VCaP (cell line): ENCODE measurements at regions not wholly inside any gene's neighbourhood (a gene's known extent, or its start where the extent isn't known, plus 50 kb on each side); places are given as distances from the start of the nearest gene placed in this dataset.
"Not testable (repeated sequence)": the region's sequence is repeated elsewhere in the genome, so short reads cannot be mapped to it uniquely, and the experiment has no call there.

Experiments used
- H3K27ac ChIP-seq: fragments of 450-650 bp; 2 replicates; pipeline ENCODE4 v1.5.1; 2017
- CTCF ChIP-seq: fragments of 450-650 bp; conservative IDR thresholded peaks from 2 replicates; pipeline ENCODE4 v1.5.1; 2017; ENCODE audit warnings: mild to moderate bottlenecking, moderate library complexity

GRCh38 chr3:59240666-59241255 is 190.9 kb upstream of the CFAP20DC start:
- H3K27ac ChIP-seq, result no peak overlapping the region
- no peak for TF ChIP-seq CTCF

GRCh38 chr3:59237121-59237520 is 187.3 kb upstream of the CFAP20DC start:
- no peak overlapping the region for H3K27ac ChIP-seq
- no peak for TF ChIP-seq CTCF

GRCh38 chr3:59235634-59236012 is 185.8 kb upstream of the CFAP20DC start:
- no peak overlapping the region for H3K27ac ChIP-seq
- TF ChIP-seq CTCF, result no peak

- no peak overlapping the region for H3K27ac ChIP-seq
- TF ChIP-seq CTCF, result no peak
These were observed 185.2 kb upstream of the CFAP20DC start for GRCh38 chr3:59234884-59235633.

GRCh38 chr3:59230379-59230778 is 180.6 kb upstream of the CFAP20DC start:
- H3K27ac ChIP-seq, result not testable (repeated sequence)

GRCh38 chr3:59213860-59214259 is 164.0 kb upstream of the CFAP20DC start:
- no peak overlapping the region for H3K27ac ChIP-seq
- no peak for TF ChIP-seq CTCF

GRCh38 chr3:59212128-59212779 is 162.4 kb upstream of the CFAP20DC start:
- H3K27ac ChIP-seq, result no peak overlapping the region; the same call in 1 of the 2 replicates
- TF ChIP-seq CTCF, result peak; percentile 78

GRCh38 chr3:59210260-59210659 is 160.4 kb upstream of the CFAP20DC start:
- no peak overlapping the region for H3K27ac ChIP-seq
- TF ChIP-seq CTCF, result no peak
